ENCODE measurements at regions not wholly inside any gene's neighbourhood (a gene's known extent, or its start where the extent isn't known, plus 50 kb on each side); places are given as distances from the start of the nearest gene placed in this dataset.

DNA sequence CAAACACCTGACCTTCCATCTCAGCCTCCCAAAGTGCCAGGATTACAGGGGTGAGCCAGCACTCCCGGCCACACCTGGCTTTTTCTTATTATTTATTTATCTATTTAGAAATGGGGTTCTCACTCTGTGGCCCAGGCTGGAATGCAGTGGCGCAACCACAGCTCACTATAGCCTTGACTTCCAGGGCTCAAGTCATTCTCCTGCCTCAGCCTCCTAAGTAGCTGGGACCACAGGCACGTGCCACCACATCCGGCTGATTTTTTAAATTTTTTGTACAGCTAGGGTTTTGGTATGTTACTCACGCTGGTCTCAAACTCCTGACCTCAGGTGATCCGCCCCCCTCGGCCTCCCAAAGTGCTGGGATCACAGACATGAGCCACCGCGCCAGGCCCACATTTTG lies 56.9 kb upstream of the MYL10 start:
- H3K9ac ChIP-seq (ENCODE audit: low read depth, low read length): no peak overlapping the region
- H3K36me3 ChIP-seq (ENCODE audit: insufficient read depth, low read length): no peaks in the 10 kb centered on the region
- no peak overlapping the region for H3K4me3 ChIP-seq (ENCODE audit: low read depth in 1 of 2, low read length in 2 of 2)
- no peak overlapping the region for H3K27ac ChIP-seq (ENCODE audit: low read length)
- no peaks in the 10 kb centered on the region for H3K9me3 ChIP-seq (ENCODE audit: insufficient read depth, low read length, severe bottlenecking)
- peak; percentile 56 for ATAC-seq (ENCODE audit: insufficient read depth, low read depth)
- H3K27me3 ChIP-seq (ENCODE audit: insufficient read depth, low read length, poor library complexity): no peaks in the 10 kb centered on the region
- DNase-seq: peak; percentile 49
- H2AFZ ChIP-seq (ENCODE audit: low read depth, low read length): no peak overlapping the region
- TF ChIP-seq EZH2 (IDR thresholded peaks at IDR 0.05; ENCODE audit: borderline replicate concordance, low read depth, low read length, severe bottlenecking): no peak
- TF ChIP-seq, protein P1, sequence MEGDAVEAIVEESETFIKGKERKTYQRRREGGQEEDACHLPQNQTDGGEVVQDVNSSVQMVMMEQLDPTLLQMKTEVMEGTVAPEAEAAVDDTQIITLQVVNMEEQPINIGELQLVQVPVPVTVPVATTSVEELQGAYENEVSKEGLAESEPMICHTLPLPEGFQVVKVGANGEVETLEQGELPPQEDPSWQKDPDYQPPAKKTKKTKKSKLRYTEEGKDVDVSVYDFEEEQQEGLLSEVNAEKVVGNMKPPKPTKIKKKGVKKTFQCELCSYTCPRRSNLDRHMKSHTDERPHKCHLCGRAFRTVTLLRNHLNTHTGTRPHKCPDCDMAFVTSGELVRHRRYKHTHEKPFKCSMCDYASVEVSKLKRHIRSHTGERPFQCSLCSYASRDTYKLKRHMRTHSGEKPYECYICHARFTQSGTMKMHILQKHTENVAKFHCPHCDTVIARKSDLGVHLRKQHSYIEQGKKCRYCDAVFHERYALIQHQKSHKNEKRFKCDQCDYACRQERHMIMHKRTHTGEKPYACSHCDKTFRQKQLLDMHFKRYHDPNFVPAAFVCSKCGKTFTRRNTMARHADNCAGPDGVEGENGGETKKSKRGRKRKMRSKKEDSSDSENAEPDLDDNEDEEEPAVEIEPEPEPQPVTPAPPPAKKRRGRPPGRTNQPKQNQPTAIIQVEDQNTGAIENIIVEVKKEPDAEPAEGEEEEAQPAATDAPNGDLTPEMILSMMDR (IDR thresholded peaks at IDR 0.05; ENCODE audit: borderline replicate concordance, extremely low read depth, low read length, poor library complexity, severe bottlenecking): no peak
- H3K4me1 ChIP-seq (ENCODE audit: insufficient read depth, low read length): peaks cover 12% of the 10 kb centered on the region
- H4K20me1 ChIP-seq (ENCODE audit: insufficient read depth, low read length): no peaks in the 10 kb centered on the region; the same call in 1 of the 2 replicates
- H3K4me2 ChIP-seq (ENCODE audit: insufficient read depth, low read length): no peak overlapping the region
- no peaks in the 10 kb centered on the region for H3K79me2 ChIP-seq (ENCODE audit: insufficient read depth, low read length)

GRCh38 chr7:101687081-101687480 lies 58.0 kb upstream of the MYL10 start:
- H2AFZ ChIP-seq (ENCODE audit: low read depth, low read length): no peak overlapping the region
- no peak for DNase-seq
- H3K4me1 ChIP-seq (ENCODE audit: insufficient read depth, low read length): peaks cover 12% of the 10 kb centered on the region
- no peaks in the 10 kb centered on the region for H3K36me3 ChIP-seq (ENCODE audit: insufficient read depth, low read length)
- no peak overlapping the region for H3K4me3 ChIP-seq (ENCODE audit: low read depth in 1 of 2, low read length in 2 of 2)
- no peaks in the 10 kb centered on the region for H3K79me2 ChIP-seq (ENCODE audit: insufficient read depth, low read length)
- no peak overlapping the region for H3K9ac ChIP-seq (ENCODE audit: low read depth, low read length)
- H3K9me3 ChIP-seq (ENCODE audit: insufficient read depth, low read length, severe bottlenecking): no peaks in the 10 kb centered on the region
- no peak overlapping the region for H3K27ac ChIP-seq (ENCODE audit: low read length)
- H3K4me2 ChIP-seq (ENCODE audit: insufficient read depth, low read length): no peak overlapping the region
- no peak for TF ChIP-seq EZH2 (IDR thresholded peaks at IDR 0.05; ENCODE audit: borderline replicate concordance, low read depth, low read length, severe bottlenecking)
- TF ChIP-seq, protein P1 (IDR thresholded peaks at IDR 0.05; ENCODE audit: borderline replicate concordance, extremely low read depth, low read length, poor library complexity, severe bottlenecking): no peak
- no peaks in the 10 kb centered on the region for H4K20me1 ChIP-seq (ENCODE audit: insufficient read depth, low read length)
- no peak for ATAC-seq (ENCODE audit: insufficient read depth, low read depth)
- no peaks in the 10 kb centered on the region for H3K27me3 ChIP-seq (ENCODE audit: insufficient read depth, low read length, poor library complexity)

DNA sequence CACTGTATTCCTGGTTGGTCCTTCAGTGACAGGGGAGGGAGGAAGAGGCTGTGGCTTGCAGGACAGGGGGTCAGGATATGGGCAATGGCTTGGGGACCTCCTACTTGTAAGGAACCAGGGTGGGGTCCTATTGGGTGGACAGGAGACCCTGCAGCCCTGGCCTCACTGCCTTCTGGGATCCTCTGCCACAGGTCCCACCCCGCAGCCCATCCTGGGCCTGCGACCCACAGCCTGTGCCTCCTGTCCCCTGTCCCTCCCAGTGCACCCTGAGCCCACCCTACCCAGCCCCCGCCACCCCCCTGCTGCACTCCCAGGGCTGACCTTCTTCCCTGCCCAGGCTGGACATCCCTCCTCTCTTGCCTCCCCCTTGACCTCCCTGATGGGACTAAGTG lies 58.7 kb upstream of the MYL10 start:
- Histone ChIP-seq H3K79me2 (ENCODE audit: insufficient read depth, low read length) (no peaks in the 10 kb centered on the region), H3K9me3 (ENCODE audit: insufficient read depth, low read length, severe bottlenecking) (no peaks in the 10 kb centered on the region), H3K4me3 (ENCODE audit: low read depth in 1 of 2, low read length in 2 of 2) (peak overlapping the region in 1 of 2 experiments; percentile 54; a peak in 2 of 4 replicates), H4K20me1 (ENCODE audit: insufficient read depth, low read length) (no peaks in the 10 kb centered on the region), H3K27me3 (ENCODE audit: insufficient read depth, low read length, poor library complexity) (no peaks in the 10 kb centered on the region), H3K36me3 (ENCODE audit: insufficient read depth, low read length) (no peaks in the 10 kb centered on the region), H3K9ac (ENCODE audit: low read depth, low read length) (peak overlapping the region; percentile 55), H3K4me1 (ENCODE audit: insufficient read depth, low read length) (peaks cover 12% of the 10 kb centered on the region), H3K4me2 (ENCODE audit: insufficient read depth, low read length) (peak overlapping the region; percentile 83), H3K27ac (ENCODE audit: low read length) (peak overlapping the region; percentile 52; the same call in 1 of the 2 replicates), H2AFZ (ENCODE audit: low read depth, low read length) (peak overlapping the region; percentile 73)
- DNase-seq (no peak), ATAC-seq (ENCODE audit: insufficient read depth, low read depth) (no peak)
- no peak for TF ChIP-seq EZH2 (IDR thresholded peaks at IDR 0.05; ENCODE audit: borderline replicate concordance, low read depth, low read length, severe bottlenecking)
- TF ChIP-seq, protein P1 (IDR thresholded peaks at IDR 0.05; ENCODE audit: borderline replicate concordance, extremely low read depth, low read length, poor library complexity, severe bottlenecking): no peak

Data from DND-41 (cell line).